ENCODE measurements at regions not wholly inside any gene's neighbourhood (a gene's known extent, or its start where the extent isn't known, plus 50 kb on each side); places are given as distances from the start of the nearest gene placed in this dataset.

- TF ChIP-seq CTCF (IDR thresholded peaks at IDR 0.05; ENCODE audit: low read length) = no peak
- no peak for TF ChIP-seq EZH2 (optimal IDR thresholded peaks at IDR 0.05; ENCODE audit: low read depth, low read length)
These were observed 657.8 kb upstream of the PHF14 start for GRCh38 chr7:10315881-10316280.

Data from MM.1S (cell line).